ENCODE measurements at regions not wholly inside any gene's neighbourhood (a gene's known extent, or its start where the extent isn't known, plus 50 kb on each side); places are given as distances from the start of the nearest gene placed in this dataset.

DNA sequence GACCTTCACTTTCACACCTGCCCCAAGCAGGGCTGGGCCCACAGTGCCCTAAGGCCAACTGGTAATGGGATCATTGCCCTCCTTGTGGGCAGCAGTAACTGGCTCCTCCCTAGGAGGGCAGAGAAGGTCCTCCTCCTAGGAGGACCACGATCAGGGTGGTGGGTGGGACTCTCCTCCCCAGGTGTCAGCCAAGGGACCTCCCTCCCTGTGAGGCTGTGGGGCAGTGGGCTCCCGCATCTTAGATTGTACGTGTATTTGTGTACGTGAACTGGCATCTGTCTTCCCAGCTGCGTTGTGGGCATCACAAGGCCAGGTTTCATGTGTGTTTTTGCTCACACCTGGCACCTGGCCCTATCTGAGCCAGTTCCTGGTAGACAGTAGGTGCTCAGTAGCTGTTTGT is 111.8 kb downstream of the SOX1 start:
- Histone ChIP-seq H3K36me3 (ENCODE audit: control insufficient read depth in 1 of 2, insufficient read depth in 2 of 2, low read length in 2 of 2) (no peaks in the 10 kb centered on the region), H3K4me1 (ENCODE audit: control insufficient read depth in 1 of 2, insufficient read depth in 2 of 2, low read length in 2 of 2) (no peaks in the 10 kb centered on the region), H4K20me1 (ENCODE audit: insufficient read depth) (no peaks in the 10 kb centered on the region), H3K4me2 (ENCODE audit: low read length) (no peak overlapping the region), H3K27ac (ENCODE audit: low read depth, low read length) (no peak overlapping the region), H3K4me3 (replicated peaks in 1 of 2; ENCODE audit: low read depth in 1 of 2, low read length in 2 of 2) (no peak overlapping the region), H3K9me2 (ENCODE audit: insufficient read depth) (no peaks in the 10 kb centered on the region), H3K9ac (ENCODE audit: low read length) (no peak overlapping the region), H2AFZ (ENCODE audit: low read depth, low read length, poor library complexity, severe bottlenecking) (no peak overlapping the region), H3K27me3 (ENCODE audit: insufficient read depth, low read length) (peaks cover 29% of the 10 kb centered on the region), H3K79me2 (ENCODE audit: insufficient read depth, low read length) (no peaks in the 10 kb centered on the region), H3K9me3 (ENCODE audit: control insufficient read depth in 1 of 2, insufficient read depth in 1 of 2, low read depth in 1 of 2, low read length in 2 of 2) (no peaks in the 10 kb centered on the region)
- no peak for DNase-seq (ENCODE audit: low read depth, low spot score)
- TF ChIP-seq JUND (IDR thresholded peaks at IDR 0.05) = no peak
- no peak for TF ChIP-seq RAD21 (IDR thresholded peaks at IDR 0.05; ENCODE audit: low read depth)
- no peak for TF ChIP-seq FOSL1 (IDR thresholded peaks at IDR 0.05; ENCODE audit: low read depth)
- ChIA-PET RAD21 (ENCODE audit: low non-redundant PET in 1 of 2, low total read pairs in 2 of 2, uncharacterized antibody in 2 of 2, unreplicated experiment in 2 of 2) (no interaction called here), CTCF (no interaction called here), POLR2A (no interaction called here)
- ATAC-seq = no peak
- no TSS peak for BruUV-seq (replicated peaks)
- intact Hi-C loops (cut with micrococcal nuclease) = no loop called here

DNA sequence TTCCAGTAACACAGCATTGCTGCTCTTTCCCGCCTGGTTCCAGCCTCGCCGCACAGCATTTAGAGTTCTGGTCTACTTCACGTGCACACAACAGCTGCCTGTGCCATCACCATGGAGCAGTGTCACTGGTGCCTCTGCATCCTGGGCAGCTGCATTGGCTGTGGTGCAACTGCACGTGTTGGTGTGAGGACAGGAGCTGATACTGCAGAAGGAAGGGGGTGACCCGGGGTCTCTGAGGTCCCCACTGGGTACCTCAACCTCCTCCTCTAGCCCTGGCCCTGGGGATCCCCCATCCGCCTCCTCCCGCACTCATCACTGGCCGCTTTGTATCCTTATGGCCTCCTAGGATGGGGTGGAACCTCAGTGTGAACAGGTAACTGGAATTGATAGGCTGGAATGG is 112.5 kb downstream of the SOX1 start:
- Histone ChIP-seq H3K27me3 (ENCODE audit: insufficient read depth, low read length) (peaks cover 29% of the 10 kb centered on the region), H4K20me1 (ENCODE audit: insufficient read depth) (no peaks in the 10 kb centered on the region), H3K4me3 (replicated peaks in 1 of 2; ENCODE audit: low read depth in 1 of 2, low read length in 2 of 2) (no peak overlapping the region), H3K36me3 (ENCODE audit: control insufficient read depth in 1 of 2, insufficient read depth in 2 of 2, low read length in 2 of 2) (no peaks in the 10 kb centered on the region), H3K4me2 (ENCODE audit: low read length) (no peak overlapping the region), H3K9me2 (ENCODE audit: insufficient read depth) (no peaks in the 10 kb centered on the region), H3K9ac (ENCODE audit: low read length) (no peak overlapping the region), H3K27ac (ENCODE audit: low read depth, low read length) (no peak overlapping the region), H3K9me3 (ENCODE audit: control insufficient read depth in 1 of 2, insufficient read depth in 1 of 2, low read depth in 1 of 2, low read length in 2 of 2) (no peaks in the 10 kb centered on the region), H3K4me1 (ENCODE audit: control insufficient read depth in 1 of 2, insufficient read depth in 2 of 2, low read length in 2 of 2) (no peaks in the 10 kb centered on the region), H2AFZ (ENCODE audit: low read depth, low read length, poor library complexity, severe bottlenecking) (no peak overlapping the region), H3K79me2 (ENCODE audit: insufficient read depth, low read length) (no peaks in the 10 kb centered on the region)
- ATAC-seq (no peak), DNase-seq (ENCODE audit: low read depth, low spot score) (no peak)
- intact Hi-C loops (cut with micrococcal nuclease) = no loop called here
- TF ChIP-seq CEBPB (IDR thresholded peaks at IDR 0.05; ENCODE audit: low read depth) (no peak), YY1 (IDR thresholded peaks at IDR 0.05; ENCODE audit: extremely low read depth, insufficient replicate concordance, low read depth, low read length) (no peak), CBX3 (IDR thresholded peaks at IDR 0.05; ENCODE audit: low read depth) (no peak), SIN3A (IDR thresholded peaks at IDR 0.05; ENCODE audit: low read depth) (no peak), JUND (IDR thresholded peaks at IDR 0.05) (no peak), ZFX (IDR thresholded peaks at IDR 0.05) (no peak), SP1 (IDR thresholded peaks at IDR 0.05; ENCODE audit: low read depth) (no peak)
- TF ChIP-seq, protein P1, sequence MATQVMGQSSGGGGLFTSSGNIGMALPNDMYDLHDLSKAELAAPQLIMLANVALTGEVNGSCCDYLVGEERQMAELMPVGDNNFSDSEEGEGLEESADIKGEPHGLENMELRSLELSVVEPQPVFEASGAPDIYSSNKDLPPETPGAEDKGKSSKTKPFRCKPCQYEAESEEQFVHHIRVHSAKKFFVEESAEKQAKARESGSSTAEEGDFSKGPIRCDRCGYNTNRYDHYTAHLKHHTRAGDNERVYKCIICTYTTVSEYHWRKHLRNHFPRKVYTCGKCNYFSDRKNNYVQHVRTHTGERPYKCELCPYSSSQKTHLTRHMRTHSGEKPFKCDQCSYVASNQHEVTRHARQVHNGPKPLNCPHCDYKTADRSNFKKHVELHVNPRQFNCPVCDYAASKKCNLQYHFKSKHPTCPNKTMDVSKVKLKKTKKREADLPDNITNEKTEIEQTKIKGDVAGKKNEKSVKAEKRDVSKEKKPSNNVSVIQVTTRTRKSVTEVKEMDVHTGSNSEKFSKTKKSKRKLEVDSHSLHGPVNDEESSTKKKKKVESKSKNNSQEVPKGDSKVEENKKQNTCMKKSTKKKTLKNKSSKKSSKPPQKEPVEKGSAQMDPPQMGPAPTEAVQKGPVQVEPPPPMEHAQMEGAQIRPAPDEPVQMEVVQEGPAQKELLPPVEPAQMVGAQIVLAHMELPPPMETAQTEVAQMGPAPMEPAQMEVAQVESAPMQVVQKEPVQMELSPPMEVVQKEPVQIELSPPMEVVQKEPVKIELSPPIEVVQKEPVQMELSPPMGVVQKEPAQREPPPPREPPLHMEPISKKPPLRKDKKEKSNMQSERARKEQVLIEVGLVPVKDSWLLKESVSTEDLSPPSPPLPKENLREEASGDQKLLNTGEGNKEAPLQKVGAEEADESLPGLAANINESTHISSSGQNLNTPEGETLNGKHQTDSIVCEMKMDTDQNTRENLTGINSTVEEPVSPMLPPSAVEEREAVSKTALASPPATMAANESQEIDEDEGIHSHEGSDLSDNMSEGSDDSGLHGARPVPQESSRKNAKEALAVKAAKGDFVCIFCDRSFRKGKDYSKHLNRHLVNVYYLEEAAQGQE (IDR thresholded peaks at IDR 0.05; ENCODE audit: low read depth) = no peak
- RAD21 ChIA-PET (ENCODE audit: low non-redundant PET in 1 of 2, low total read pairs in 2 of 2, uncharacterized antibody in 2 of 2, unreplicated experiment in 2 of 2) = no interaction called here
- no TSS peak for BruUV-seq (replicated peaks)
- CTCF ChIA-PET = no interaction called here
- POLR2A ChIA-PET = no interaction called here
